Activated CD4-positive, alpha-beta T cell treated with anti-CD3 and anti-CD28 coated beads, Interleukin-2, Interleukin-6, amounts not matched to agents 100 ng/mL and 50 ng/mL, durations not matched to agents 16 hours and 8 hours (primary cell): ENCODE measurements at regions not wholly inside any gene's neighbourhood (a gene's known extent, or its start where the extent isn't known, plus 50 kb on each side); places are given as distances from the start of the nearest gene placed in this dataset.

ENCODE experiments used
- DNase-seq: peaks from one replicate; pipeline ENCODE4 v3.0.0-alpha.2; 2020

DNA sequence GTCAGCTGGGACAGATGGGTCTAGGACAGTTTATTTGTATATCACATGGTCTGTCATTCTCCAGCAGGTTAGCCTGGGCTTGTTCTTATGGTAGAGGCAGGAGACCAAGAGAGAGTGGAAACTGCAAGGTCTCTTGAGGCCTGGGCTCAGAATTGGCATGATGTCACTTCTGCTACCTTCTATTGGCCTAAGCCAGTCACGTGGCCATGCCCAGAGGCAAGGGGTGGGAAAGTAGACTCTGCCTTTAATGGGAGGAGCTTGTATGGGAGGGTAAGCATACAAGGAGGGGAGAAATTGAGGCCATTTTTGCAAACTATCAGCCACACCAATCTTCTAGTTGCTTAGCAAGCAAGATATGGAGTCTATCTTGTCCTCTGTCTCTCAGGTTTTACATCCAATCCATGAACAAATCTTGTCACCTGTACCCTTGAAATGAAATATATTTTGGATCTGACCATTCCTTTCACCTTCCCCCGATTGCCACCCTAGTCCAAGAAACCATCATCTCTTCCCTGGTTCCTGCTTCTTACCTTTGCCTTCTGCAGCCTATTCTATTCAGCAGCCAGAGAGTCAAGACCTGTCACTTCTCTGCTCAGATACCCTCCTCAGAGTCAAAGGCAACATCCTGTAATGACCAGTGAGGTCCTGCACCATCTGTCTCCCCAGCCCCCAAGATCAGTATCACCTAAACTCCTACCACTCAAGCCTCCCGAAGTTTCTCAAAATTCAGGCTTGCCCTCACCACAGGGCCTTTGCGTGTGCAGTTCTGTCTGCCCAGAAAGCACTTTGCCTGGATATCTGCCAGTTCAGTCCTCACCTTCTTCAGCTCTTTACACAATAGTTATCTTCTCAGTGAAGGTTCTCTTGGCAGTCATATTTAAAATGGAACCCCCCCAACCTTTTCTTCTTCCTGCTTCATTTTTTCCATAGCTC is 240.0 kb downstream of the LOXHD1 start:
- DNase-seq = peak; percentile 14

DNA sequence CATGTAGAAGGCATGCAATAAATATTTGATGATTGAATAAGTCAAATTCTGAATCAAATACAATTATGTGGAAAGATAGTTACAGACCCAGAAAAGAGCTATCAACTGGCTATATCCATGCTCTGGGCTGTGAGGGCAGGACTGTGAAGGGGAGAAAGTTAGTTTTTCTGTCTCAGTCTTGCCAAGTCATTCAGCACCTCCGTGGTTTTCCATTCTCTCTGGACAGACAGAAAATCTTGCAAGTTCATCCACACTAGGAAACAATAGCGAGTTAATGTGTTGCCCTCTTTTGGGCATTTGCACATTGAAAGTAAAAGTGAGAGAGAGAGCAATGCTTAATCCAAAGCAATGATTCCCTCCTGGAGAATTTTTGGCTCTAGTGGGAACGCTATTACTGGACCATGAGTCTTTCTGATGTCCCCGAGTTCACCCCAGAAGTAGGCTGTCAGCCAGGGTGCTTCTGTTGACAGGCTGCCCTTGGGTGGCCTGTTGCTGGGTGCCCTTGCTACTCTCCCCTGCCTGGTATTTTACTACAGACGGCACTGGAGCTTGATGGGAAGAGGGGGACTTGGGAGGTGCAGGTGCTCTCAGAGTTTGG is 238.3 kb downstream of the LOXHD1 start:
- DNase-seq = no peak

- no peak for DNase-seq
Observed at GRCh38 chr18:46419391-46420141, 237.5 kb downstream of the LOXHD1 start.

- DNase-seq = no peak
Observed at GRCh38 chr18:46421973-46422551, 235.0 kb downstream of the LOXHD1 start.

DNA sequence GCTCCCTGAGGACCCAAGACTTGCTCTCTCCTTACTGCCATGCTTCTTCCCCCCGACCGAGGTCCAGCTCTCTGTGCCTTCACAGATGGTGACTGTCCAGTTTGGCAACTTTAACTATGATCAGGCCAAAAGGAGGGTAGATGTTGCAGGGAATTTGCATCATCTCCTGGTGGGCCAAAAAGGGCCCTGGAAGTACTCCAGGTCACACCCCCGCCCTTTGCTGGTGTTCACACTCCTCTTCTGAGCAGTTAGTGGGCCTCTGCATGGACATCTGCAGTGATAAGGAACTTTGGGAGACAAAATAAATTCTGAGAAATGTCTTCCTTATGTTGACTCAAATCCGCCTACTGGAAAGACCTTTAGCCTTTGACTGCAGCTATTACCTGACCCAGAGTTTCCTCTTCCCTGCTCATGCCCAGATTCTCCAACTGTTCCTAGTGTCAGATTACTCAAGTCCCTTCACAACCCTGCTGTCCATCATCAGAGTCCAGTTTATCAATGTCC is 234.4 kb downstream of the LOXHD1 start:
- DNase-seq = no peak

- DNase-seq = no peak
Observed at GRCh38 chr18:46423226-46423805, 233.7 kb downstream of the LOXHD1 start.

DNA sequence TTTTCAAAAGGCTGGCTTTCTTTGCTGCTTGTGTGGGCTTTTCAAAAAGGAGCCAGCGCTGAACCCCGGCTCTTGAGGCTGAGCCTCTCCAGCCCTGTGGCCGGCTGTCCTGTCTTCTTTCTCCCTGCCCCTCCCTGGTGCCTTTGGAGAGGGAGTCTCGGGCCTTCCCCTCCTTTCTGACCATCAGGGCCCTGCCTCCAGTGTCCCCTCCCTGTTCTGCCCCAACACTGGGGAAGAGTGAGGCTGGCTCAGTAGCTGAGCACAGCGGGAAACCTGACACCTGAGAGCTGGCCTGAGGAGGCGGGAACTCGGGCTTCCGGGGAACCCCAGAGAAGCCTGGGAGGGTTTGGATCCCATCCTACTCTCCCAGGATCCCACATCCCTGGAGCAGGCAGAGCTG is 232.1 kb downstream of the LOXHD1 start:
- no peak for DNase-seq

DNA sequence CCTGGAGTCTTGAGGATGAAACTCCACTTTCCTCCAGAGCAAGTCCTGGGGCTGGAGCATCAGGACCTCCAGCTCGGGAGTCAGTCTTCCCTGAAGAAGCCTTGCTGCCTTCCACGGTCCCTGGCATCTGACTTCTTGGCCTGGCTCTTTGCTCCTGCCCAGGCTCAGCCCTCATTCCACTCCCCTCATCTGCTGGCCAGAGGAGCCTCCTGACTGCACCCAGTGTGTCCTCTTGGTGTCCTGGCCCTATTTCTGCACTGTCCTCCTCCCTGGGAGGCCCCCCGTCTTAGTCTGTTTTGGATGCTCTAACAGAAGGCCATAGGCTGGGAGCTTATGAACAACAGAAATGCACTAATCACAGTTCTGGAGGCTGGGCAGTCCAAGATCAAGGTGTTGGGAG is 231.5 kb downstream of the LOXHD1 start:
- no peak for DNase-seq

- no peak for DNase-seq
Observed at GRCh38 chr18:46426021-46426678, 230.9 kb downstream of the LOXHD1 start.

DNA sequence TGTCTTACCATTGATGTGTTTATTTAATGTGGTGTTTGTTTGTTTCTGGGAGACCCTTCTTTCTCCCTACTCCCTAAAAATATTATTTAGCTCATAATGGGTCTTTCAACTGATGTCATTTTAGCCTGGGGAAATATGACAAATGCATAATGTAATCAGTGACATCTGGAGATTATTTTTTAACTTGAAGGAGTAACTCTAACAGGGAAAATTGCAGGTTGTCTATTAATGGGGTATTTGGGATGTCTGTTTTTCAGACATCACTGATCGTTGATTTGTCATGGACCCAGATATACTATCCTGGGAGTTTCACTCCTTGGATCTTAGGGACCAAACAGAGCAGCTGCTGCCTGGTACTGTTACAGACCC is 230.4 kb downstream of the LOXHD1 start:
- DNase-seq = no peak
